Gastroesophageal sphincter (tissue), 4 donors: ENCODE measurements at regions not wholly inside any gene's neighbourhood (a gene's known extent, or its start where the extent isn't known, plus 50 kb on each side); places are given as distances from the start of the nearest gene placed in this dataset.

Experiments used
- ATAC-seq: fragments of 150-250 bp; one replicate; pipeline ENCODE4 v1.9.1; 2016; ENCODE audit warnings: mild to moderate bottlenecking, moderate library complexity
- H3K27ac ChIP-seq, 4 donors: fragments of 200-600 bp; sonication (generic) in 3 of 4; 1 replicate in 3 of 4; 2 replicates in 1 of 4; pipeline ENCODE4 v1.5.1; 2016 to 2019
- H3K27me3 ChIP-seq: fragments of 200-600 bp; sonication (generic); one replicate; pipeline ENCODE4 v1.5.1; 2019
- H3K36me3 ChIP-seq, 2 donors: fragments of 200-600 bp; sonication (generic); one replicate each; pipeline ENCODE4 v1.5.1; 2019; ENCODE audit warnings: control low read depth in 1 of 2
- H3K4me1 ChIP-seq, 3 donors: fragments of 200-600 bp; sonication (generic); 1 replicate in 2 of 3; 2 replicates in 1 of 3; pipeline ENCODE4 v1.5.1; 2016 to 2019; ENCODE audit warnings: control low read depth in 2 of 3
- H3K4me3 ChIP-seq, 2 donors: fragments of 200-600 bp; sonication (generic); one replicate each; pipeline ENCODE4 v1.5.1; 2019; ENCODE audit warnings: mild to moderate bottlenecking in 1 of 2, moderate library complexity in 1 of 2
- H3K9me3 ChIP-seq, 3 donors: fragments of 200-600 bp; sonication (generic); one replicate each; pipeline ENCODE4 v1.5.1; 2017 to 2019; ENCODE audit warnings: control low read depth in 2 of 3
- EP300 ChIP-seq: sonication (generic); formaldehyde crosslinking; IDR thresholded peaks from one replicate; pipeline ENCODE4 v1.6.1; 2017; ENCODE audit warnings: antibody characterized with exemption, mild to moderate bottlenecking
- POLR2A ChIP-seq, 2 donors: fragments of 450-650 bp; IDR thresholded peaks; one replicate each; pipeline ENCODE4 v1.6.1; 2017; ENCODE audit warnings: antibody characterized with exemption in 2 of 2, mild to moderate bottlenecking in 2 of 2, moderate library complexity in 1 of 2
- POLR2AphosphoS5 ChIP-seq: sonication (generic); formaldehyde crosslinking; IDR thresholded peaks from one replicate; pipeline ENCODE4 v1.6.1; 2017; ENCODE audit warnings: antibody characterized with exemption
- WGBS, 2 donors: methylation state at CpG; one replicate each; pipeline ENCODE4 v1.1.5; 2018; ENCODE audit warnings: low coverage in 1 of 2; 5-methylcytosine and 5-hydroxymethylcytosine counted together
- TF ChIP-seq, protein P1 (sequence below), 4 experiments: fragments of 200-600 bp in 2 of 4; fragments of 450-650 bp in 2 of 4; sonication (generic) in 1 of 4; IDR thresholded peaks; one replicate each; pipeline ENCODE4 v1.5.1; 2017 to 2019; ENCODE audit warnings: antibody characterized with exemption in 4 of 4, mild to moderate bottlenecking in 2 of 4, moderate library complexity in 2 of 4

DNA sequence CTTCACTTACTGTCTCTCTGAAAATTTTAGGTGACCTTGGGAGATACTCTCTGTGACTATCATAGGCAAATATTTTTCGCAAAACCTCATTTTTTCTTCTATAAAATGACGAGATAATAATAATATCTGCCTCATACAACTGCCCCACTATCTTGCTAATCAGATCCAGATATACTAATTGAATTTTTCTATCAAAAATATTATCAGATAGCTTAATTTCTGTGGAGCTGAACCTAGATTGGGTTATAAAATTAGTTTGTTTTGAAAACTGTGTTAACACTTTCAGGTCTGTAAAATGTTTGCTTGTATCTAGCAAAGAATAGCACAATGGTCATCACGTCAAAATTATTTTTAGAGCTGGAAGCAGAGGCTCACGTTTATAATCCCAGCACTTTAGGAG is 486.7 kb upstream of the LRRN3 start:
- TF ChIP-seq, protein P1, sequence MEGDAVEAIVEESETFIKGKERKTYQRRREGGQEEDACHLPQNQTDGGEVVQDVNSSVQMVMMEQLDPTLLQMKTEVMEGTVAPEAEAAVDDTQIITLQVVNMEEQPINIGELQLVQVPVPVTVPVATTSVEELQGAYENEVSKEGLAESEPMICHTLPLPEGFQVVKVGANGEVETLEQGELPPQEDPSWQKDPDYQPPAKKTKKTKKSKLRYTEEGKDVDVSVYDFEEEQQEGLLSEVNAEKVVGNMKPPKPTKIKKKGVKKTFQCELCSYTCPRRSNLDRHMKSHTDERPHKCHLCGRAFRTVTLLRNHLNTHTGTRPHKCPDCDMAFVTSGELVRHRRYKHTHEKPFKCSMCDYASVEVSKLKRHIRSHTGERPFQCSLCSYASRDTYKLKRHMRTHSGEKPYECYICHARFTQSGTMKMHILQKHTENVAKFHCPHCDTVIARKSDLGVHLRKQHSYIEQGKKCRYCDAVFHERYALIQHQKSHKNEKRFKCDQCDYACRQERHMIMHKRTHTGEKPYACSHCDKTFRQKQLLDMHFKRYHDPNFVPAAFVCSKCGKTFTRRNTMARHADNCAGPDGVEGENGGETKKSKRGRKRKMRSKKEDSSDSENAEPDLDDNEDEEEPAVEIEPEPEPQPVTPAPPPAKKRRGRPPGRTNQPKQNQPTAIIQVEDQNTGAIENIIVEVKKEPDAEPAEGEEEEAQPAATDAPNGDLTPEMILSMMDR (IDR thresholded peaks at IDR 0.05) = no peak
- TF ChIP-seq POLR2A (IDR thresholded peaks at IDR 0.05) (no peak), EP300 (no peak), POLR2AphosphoS5 (no peak)
- Histone ChIP-seq H3K27ac (no peak overlapping the region), H3K9me3 (no peaks in the 10 kb centered on the region), H3K27me3 (no peaks in the 10 kb centered on the region), H3K4me1 (peaks cover 0 to 6% (median 0%) of the 10 kb centered on the region in 3 donors), H3K4me3 (no peak overlapping the region), H3K36me3 (no peaks in the 10 kb centered on the region)
- 86 to 93% methylated on average over 3 to 4 of the region's 4 CpGs for WGBS, 2 donors
- ATAC-seq = no peak

GRCh38 chr7:110604885-110605284 is 486.0 kb upstream of the LRRN3 start:
- no peak for ATAC-seq

DNA sequence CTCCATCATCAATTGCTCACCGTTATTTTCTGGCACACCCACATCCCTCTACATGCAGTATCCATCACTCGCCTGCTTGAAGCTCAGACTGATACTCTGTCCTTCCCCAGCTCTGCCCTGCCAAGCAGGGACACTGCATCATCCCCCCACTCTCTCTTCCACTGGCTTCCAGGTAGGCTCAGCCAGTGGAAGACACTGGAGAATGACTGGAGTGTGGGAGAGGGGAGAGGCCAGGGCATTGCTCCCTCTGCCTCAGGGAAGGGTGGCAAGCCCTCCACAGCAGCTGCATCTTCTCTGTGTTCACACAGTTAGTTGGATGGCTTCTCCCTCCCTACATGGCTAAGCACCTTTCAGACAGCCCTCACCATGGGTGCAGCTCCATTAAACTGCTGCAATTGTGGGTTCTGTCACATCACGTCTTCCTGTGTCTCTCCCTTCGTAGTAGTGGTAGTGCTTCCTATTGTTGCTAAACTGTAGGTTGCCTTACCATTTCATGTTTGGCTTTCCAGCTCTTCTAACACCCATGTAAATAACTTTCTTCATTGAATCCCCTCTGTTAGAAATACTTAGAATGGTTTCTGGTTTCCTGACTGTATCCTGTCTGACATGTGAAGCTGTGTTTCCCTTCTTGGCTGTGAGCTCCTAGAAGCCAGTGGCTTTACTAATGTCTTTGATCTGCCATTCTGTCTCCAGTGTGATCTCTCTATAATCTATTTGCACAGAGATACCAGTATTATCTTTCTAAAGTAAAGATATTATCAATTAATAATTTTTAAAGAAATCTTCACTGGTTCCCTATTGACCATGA is 483.7 kb upstream of the LRRN3 start:
- H3K36me3 ChIP-seq = no peaks in the 10 kb centered on the region
- no peak overlapping the region for H3K27ac ChIP-seq
- TF ChIP-seq EP300 (no peak), POLR2AphosphoS5 (no peak), POLR2A (IDR thresholded peaks at IDR 0.05) (no peak)
- TF ChIP-seq, protein P1 (IDR thresholded peaks at IDR 0.05) = no peak
- no peaks in the 10 kb centered on the region for H3K27me3 ChIP-seq
- H3K4me1 ChIP-seq = peaks cover 0 to 6% (median 0%) of the 10 kb centered on the region in 3 donors
- H3K4me3 ChIP-seq = no peak overlapping the region
- H3K9me3 ChIP-seq = no peaks in the 10 kb centered on the region
- ATAC-seq = no peak
- 88 to 92% methylated on average over 2 of the region's 4 CpGs for WGBS, 2 donors

More at GRCh38 chr7:110604885-110605284, 486.0 kb upstream of the LRRN3 start:
- Histone ChIP-seq H3K27ac (no peak overlapping the region), H3K9me3 (no peaks in the 10 kb centered on the region), H3K4me1 (peaks cover 0 to 6% (median 0%) of the 10 kb centered on the region in 3 donors), H3K4me3 (no peak overlapping the region), H3K36me3 (no peaks in the 10 kb centered on the region), H3K27me3 (no peaks in the 10 kb centered on the region)
- TF ChIP-seq POLR2AphosphoS5 (no peak), EP300 (no peak), POLR2A (IDR thresholded peaks at IDR 0.05) (no peak)
- TF ChIP-seq, protein P1 (IDR thresholded peaks at IDR 0.05) = no peak

- TF ChIP-seq, protein P1 (IDR thresholded peaks at IDR 0.05) = no peak
- TF ChIP-seq POLR2AphosphoS5 (no peak), EP300 (no peak), POLR2A (IDR thresholded peaks at IDR 0.05) (no peak)
- ATAC-seq = no peak
- Histone ChIP-seq H3K9me3 (no peaks in the 10 kb centered on the region), H3K36me3 (no peaks in the 10 kb centered on the region), H3K4me1 (peaks cover 0 to 6% (median 0%) of the 10 kb centered on the region in 3 donors), H3K27ac (no peak overlapping the region), H3K27me3 (no peaks in the 10 kb centered on the region), H3K4me3 (no peak overlapping the region)
Observed at GRCh38 chr7:110609336-110609735, 481.6 kb upstream of the LRRN3 start.

DNA sequence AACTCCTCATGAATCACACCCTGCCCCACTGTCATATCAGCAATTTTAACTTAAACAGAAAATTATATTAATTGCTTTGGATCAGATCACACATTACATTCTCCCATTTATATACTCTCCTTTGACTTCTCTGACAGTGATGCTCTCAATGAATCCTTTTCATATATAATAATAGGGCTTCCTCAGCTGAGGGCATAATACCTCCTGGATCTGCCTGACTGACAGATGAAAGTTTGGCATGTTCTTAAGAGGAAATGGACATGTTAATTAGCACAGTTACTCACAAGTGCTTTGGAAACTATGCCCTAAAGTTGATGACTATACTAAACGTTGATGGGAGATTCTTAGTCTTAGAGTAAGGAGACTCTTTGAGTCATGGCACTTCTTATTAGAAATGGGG is 478.2 kb upstream of the LRRN3 start:
- Histone ChIP-seq H3K27me3 (no peaks in the 10 kb centered on the region), H3K4me1 (no peaks in the 10 kb centered on the region), H3K4me3 (no peak overlapping the region), H3K9me3 (no peaks in the 10 kb centered on the region), H3K36me3 (no peaks in the 10 kb centered on the region), H3K27ac (no peak overlapping the region)
- ATAC-seq = no peak
- TF ChIP-seq POLR2AphosphoS5 = no peak
- TF ChIP-seq POLR2A (IDR thresholded peaks at IDR 0.05) = no peak
- no peak for TF ChIP-seq EP300
- TF ChIP-seq, protein P1 (IDR thresholded peaks at IDR 0.05) = no peak
- 0 to 42% methylated on average over 1 of the region's 1 CpG for WGBS, 2 donors
